ENCODE measurements at regions not wholly inside any gene's neighbourhood (a gene's known extent, or its start where the extent isn't known, plus 50 kb on each side); places are given as distances from the start of the nearest gene placed in this dataset.

DNA sequence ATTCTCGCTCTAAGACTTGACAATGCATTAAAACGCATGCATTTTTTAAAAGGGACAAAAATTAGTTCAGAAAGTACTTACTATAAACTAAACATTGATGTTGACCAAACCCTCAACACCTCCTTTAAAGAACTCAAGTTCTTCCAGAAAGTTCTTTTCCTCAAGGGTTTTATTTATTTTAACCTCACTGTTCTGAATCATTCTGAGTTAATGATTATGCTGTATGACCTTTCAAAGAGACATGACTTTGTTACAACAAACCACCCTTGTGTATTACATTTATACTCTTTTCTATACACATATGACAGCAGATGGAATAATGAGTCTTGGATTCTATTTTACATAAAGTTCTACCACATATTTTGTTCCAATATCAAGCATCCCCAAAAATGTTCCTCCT lies 139.8 kb upstream of the CCDC150 start:
- peaks cover 6% of the 10 kb centered on the region for H3K4me1 Mint-ChIP-seq (ENCODE audit: insufficient read depth, unreplicated experiment)
- intact Hi-C loops (cut with micrococcal nuclease): no loop called here
- H3K9me3 Mint-ChIP-seq (ENCODE audit: unreplicated experiment): no peaks in the 10 kb centered on the region
- no peaks in the 10 kb centered on the region for H3K27me3 Mint-ChIP-seq (ENCODE audit: insufficient read depth, unreplicated experiment)
- ChIA-PET POLR2A (no interaction called here), CTCF (no interaction called here)
- H3K27ac Mint-ChIP-seq (ENCODE audit: low read depth, unreplicated experiment): no peak overlapping the region
- no peak overlapping the region for H3K4me3 Mint-ChIP-seq (ENCODE audit: unreplicated experiment)
- no TSS peak for BruUV-seq (replicated peaks)
- TF ChIP-seq, protein P1, sequence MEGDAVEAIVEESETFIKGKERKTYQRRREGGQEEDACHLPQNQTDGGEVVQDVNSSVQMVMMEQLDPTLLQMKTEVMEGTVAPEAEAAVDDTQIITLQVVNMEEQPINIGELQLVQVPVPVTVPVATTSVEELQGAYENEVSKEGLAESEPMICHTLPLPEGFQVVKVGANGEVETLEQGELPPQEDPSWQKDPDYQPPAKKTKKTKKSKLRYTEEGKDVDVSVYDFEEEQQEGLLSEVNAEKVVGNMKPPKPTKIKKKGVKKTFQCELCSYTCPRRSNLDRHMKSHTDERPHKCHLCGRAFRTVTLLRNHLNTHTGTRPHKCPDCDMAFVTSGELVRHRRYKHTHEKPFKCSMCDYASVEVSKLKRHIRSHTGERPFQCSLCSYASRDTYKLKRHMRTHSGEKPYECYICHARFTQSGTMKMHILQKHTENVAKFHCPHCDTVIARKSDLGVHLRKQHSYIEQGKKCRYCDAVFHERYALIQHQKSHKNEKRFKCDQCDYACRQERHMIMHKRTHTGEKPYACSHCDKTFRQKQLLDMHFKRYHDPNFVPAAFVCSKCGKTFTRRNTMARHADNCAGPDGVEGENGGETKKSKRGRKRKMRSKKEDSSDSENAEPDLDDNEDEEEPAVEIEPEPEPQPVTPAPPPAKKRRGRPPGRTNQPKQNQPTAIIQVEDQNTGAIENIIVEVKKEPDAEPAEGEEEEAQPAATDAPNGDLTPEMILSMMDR (IDR thresholded peaks at IDR 0.05; ENCODE audit: unreplicated experiment): no peak
- no peaks in the 10 kb centered on the region for H3K36me3 Mint-ChIP-seq (ENCODE audit: insufficient read depth, unreplicated experiment)
- DNase-seq (ENCODE audit: unreplicated experiment): no peak

DNA sequence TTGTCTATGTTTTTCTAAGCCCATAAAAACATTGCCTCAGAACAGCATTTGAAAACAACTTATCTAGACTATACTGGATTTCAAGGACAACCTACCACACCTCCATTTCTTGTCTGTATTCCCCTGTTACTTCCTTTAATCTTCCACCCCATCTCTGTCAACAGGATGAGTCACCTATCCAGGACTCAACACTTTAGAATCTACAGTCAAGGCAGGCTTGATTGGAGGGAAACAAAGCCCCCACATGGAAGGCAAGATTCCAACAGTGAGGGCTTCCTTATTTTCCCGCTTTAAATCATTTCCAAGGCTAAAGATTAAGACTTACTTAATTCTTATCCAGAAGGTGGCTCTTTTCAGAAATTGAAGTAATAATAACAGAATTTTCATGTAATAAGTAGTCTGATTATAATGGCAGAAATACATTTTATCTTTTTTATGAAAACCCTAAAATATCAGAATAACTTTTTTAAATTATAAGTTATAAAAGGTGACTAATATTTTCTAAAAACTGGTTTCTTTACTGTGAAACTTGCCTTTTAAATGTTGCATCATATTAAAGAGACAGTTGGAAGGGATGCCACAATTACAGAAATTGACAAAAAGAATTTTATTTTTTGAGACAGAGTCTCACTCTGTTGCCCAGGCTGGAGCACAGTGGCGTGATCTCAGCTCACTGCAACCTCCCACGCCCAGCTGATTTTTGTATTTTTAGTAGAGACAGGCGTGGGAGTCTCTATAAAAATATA lies 138.7 kb upstream of the CCDC150 start:
- Mint-ChIP-seq H3K4me1 (ENCODE audit: insufficient read depth, unreplicated experiment) (peaks cover 6% of the 10 kb centered on the region), H3K36me3 (ENCODE audit: insufficient read depth, unreplicated experiment) (no peaks in the 10 kb centered on the region), H3K27me3 (ENCODE audit: insufficient read depth, unreplicated experiment) (no peaks in the 10 kb centered on the region), H3K27ac (ENCODE audit: low read depth, unreplicated experiment) (no peak overlapping the region), H3K9me3 (ENCODE audit: unreplicated experiment) (no peaks in the 10 kb centered on the region), H3K4me3 (ENCODE audit: unreplicated experiment) (no peak overlapping the region)
- TF ChIP-seq, protein P1 (IDR thresholded peaks at IDR 0.05; ENCODE audit: unreplicated experiment): no peak
- BruUV-seq (replicated peaks): no TSS peak
- ChIA-PET POLR2A (no interaction called here), CTCF (no interaction called here)
- intact Hi-C loops (cut with micrococcal nuclease): no loop called here
- peak; percentile 18 for DNase-seq (ENCODE audit: unreplicated experiment)

DNA sequence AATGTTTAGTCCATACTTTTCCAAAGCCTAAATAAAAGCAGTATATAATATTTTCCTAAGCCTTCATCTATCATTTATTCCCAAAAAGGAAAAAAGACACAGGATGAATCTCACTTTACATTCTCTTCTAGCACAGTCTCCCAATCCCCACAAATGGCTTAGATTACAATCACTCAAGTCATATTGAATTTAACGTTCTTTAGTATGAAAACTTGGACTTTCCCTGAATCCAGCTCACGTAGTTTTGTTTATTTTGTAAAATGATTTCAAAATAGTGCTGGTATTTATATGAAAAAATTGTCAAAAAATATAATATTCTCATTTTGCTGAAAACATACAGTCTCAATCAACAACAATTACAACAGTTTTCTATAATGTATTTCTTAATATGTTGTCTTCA lies 137.7 kb upstream of the CCDC150 start:
- Mint-ChIP-seq H3K4me3 (ENCODE audit: unreplicated experiment) (no peak overlapping the region), H3K36me3 (ENCODE audit: insufficient read depth, unreplicated experiment) (no peaks in the 10 kb centered on the region), H3K27ac (ENCODE audit: low read depth, unreplicated experiment) (no peak overlapping the region), H3K9me3 (ENCODE audit: unreplicated experiment) (no peaks in the 10 kb centered on the region), H3K4me1 (ENCODE audit: insufficient read depth, unreplicated experiment) (peaks cover 6% of the 10 kb centered on the region), H3K27me3 (ENCODE audit: insufficient read depth, unreplicated experiment) (no peaks in the 10 kb centered on the region)
- intact Hi-C loops (cut with micrococcal nuclease): no loop called here
- DNase-seq (ENCODE audit: unreplicated experiment): no peak
- no TSS peak for BruUV-seq (replicated peaks)
- TF ChIP-seq, protein P1 (IDR thresholded peaks at IDR 0.05; ENCODE audit: unreplicated experiment): no peak
- ChIA-PET CTCF (interaction anchor here (0.6 to 1.9 kb wide), 2 partner anchors 90 to 968 kb away, joined by 4 to 5 read pairs; no protein-coding TSS in a partner anchor), POLR2A (interaction anchor here (0.7 kb wide), 1 partner anchor 102 kb away, joined by 3 read pairs; no protein-coding TSS in a partner anchor)

DNA sequence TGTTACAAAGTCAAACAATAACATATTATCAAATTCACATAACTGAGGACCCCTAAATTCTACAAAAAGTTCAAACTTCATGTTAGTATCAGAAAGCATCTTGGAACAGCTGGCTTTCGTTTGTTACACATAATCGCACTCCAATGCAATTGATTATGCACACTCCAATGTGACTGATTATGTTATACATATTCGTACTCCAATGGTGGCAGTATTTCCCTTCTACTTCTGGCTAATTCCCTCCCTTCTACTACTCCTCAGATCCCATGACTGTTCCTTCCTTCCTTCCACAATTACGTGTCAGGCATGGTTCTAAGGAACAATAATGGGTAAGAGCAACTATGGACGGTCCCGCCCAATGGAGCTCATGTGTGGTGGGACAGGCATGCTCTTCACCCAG lies 137.1 kb upstream of the CCDC150 start:
- intact Hi-C loops (cut with micrococcal nuclease): no loop called here
- CTCF ChIA-PET: interaction anchor here (0.6 to 1.9 kb wide), 3 partner anchors 89 to 969 kb away, joined by 3 to 5 read pairs (median 4); no protein-coding TSS in a partner anchor
- H3K36me3 Mint-ChIP-seq (ENCODE audit: insufficient read depth, unreplicated experiment): no peaks in the 10 kb centered on the region
- POLR2A ChIA-PET: no interaction called here
- no TSS peak for BruUV-seq (replicated peaks)
- no peaks in the 10 kb centered on the region for H3K27me3 Mint-ChIP-seq (ENCODE audit: insufficient read depth, unreplicated experiment)
- DNase-seq (ENCODE audit: unreplicated experiment): no peak
- H3K4me1 Mint-ChIP-seq (ENCODE audit: insufficient read depth, unreplicated experiment): peaks cover 6% of the 10 kb centered on the region
- no peak overlapping the region for H3K4me3 Mint-ChIP-seq (ENCODE audit: unreplicated experiment)
- H3K27ac Mint-ChIP-seq (ENCODE audit: low read depth, unreplicated experiment): no peak overlapping the region
- TF ChIP-seq, protein P1 (IDR thresholded peaks at IDR 0.05; ENCODE audit: unreplicated experiment): no peak
- no peaks in the 10 kb centered on the region for H3K9me3 Mint-ChIP-seq (ENCODE audit: unreplicated experiment)
